DMS153 treated with DMSO at 0.1 percent for 48 hours (cell line): ENCODE measurements at regions not wholly inside any gene's neighbourhood (a gene's known extent, or its start where the extent isn't known, plus 50 kb on each side); places are given as distances from the start of the nearest gene placed in this dataset.
"Not testable (repeated sequence)": the region's sequence is repeated elsewhere in the genome, so short reads cannot be mapped to it uniquely, and the experiment has no call there.

ENCODE experiments used
- DNase-seq: peaks from one replicate; lab custom pipeline; 2025; ENCODE audit not compliant: unreplicated experiment; lab: John Stamatoyannopoulos, UW

- no peak for DNase-seq
Measured at GRCh38 chr4:115678425-115678941, 565.1 kb upstream of the NDST4 start.

GRCh38 chr4:115675719-115676118 is 562.3 kb upstream of the NDST4 start:
- no peak for DNase-seq

GRCh38 chr4:115674485-115674884 is 561.1 kb upstream of the NDST4 start:
- no peak for DNase-seq

- no peak for DNase-seq
Measured at GRCh38 chr4:115671581-115671980, 558.2 kb upstream of the NDST4 start.

DNA sequence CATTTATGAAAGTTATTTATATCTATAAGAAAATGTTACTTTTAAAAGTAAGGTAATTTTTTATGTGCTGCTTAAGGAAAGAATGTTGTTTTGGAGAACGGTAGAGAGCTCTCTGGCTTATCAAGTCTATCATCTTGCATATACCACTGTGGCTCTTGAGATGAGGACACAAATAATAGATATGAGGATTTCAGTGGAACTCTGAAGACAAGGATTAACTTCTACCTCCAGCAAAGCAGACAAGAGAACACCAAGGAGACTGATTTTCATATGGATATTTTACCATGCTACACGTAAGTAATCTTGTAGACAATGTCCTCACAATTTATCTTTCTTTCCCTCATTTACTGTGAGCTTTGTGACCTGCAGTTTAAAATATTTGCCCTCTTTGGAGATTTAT is 557.5 kb upstream of the NDST4 start:
- DNase-seq = no peak

GRCh38 chr4:115668396-115668795 is 555.0 kb upstream of the NDST4 start:
- DNase-seq = no peak

GRCh38 chr4:115664285-115664684 is 550.9 kb upstream of the NDST4 start:
- DNase-seq = no peak

GRCh38 chr4:115660465-115660864 is 547.0 kb upstream of the NDST4 start:
- peak; percentile 1 for DNase-seq

GRCh38 chr4:115657991-115658650 is 544.7 kb upstream of the NDST4 start:
- no peak for DNase-seq

DNA sequence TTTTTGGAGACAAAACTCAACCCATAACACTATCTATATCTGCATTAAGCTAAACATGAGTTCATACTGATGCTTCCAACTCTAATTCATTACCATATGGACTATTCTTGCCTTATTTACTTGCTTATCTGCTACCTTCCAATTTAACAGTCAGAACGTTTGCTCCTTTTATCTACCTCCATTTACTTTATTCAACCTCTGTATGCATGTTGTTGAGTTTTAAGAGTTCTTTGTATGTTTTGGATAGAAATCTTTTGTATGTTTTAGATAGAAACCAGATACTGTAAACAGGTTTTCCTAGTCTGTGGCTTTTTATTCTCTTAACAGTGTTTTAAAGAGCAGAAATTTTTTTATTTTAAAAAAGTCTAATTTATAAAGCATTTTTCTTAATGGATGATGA is 542.2 kb upstream of the NDST4 start:
- DNase-seq = no peak

GRCh38 chr4:115648786-115649185 is 535.4 kb upstream of the NDST4 start:
- DNase-seq = no peak

DNA sequence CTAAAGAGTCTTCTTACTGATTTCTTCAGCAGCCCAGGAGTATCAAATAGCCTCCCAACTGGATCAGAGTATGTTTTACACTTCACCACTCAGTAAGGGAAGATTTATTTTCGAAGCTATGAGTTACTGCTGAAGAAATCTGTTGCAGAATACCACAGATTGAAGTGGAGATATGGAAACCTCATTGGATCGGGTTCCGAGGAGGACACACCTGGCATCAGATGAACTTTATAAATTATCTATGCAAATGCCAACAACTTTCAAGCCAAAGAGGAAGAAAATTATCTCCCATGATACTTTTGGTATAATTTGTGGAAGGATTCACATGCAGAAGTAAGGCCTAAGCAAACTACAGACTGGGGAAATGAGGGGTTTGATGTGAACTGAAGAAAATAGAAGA is 515.9 kb upstream of the NDST4 start:
- DNase-seq = no peak

- no peak for DNase-seq
Measured at GRCh38 chr4:115609631-115610030, 496.2 kb upstream of the NDST4 start.

DNA sequence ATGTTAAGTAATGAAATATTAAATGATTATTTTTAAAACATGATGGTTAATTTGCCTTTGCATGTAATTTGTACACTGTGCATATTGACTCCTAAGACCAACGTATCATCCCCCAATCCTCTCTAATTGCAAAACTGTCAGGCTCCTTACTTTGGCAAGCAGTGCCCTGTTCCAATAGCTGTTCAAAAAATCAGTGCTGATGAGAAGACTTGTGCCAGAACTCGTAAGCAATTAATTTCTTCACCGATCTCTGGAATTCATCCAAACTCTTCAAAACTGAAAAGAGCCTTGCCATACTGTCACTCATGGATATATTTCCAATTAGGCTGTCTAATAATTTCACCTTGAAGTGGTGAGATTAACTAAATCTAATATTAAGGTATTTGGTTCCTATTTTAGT is 493.9 kb upstream of the NDST4 start:
- no peak for DNase-seq

DNA sequence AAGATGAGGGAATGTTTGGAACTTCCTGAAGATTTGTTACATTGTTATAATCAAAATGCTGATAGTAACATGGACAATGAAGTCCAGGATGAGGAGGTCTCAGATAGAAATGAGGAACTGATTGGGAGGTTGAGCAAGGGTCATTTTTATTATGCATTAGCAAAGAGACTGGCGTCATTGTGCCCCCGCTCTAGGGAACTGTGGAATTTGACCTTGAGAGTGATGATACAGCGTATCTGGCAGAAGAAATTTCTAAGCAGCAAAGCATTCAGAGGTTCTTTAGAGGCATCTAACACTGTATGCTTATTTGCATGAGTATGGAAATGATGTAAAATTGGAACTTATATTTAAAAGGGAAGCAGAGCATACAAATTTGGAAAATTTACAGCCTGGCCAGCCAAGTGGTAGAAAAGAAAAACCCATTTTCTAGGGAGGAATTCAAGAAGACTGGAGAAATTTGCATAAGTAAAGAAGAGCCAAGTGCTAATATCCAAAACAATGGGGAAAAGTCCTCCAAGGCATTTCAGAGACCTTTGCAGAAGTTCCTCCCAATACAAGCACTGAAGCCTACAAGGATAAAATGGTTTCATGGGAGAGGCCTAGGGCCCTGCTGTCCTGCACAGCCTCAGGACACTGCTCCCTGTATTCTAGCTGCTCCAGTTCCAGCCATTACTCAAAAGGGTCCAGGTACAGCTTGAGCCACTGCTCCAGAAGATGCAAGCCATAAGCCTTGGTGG is 483.0 kb upstream of the NDST4 start:
- no peak for DNase-seq

- no peak for DNase-seq
Measured at GRCh38 chr4:115580901-115581300, 467.5 kb upstream of the NDST4 start.

- no peak for DNase-seq
Measured at GRCh38 chr4:115575851-115576250, 462.4 kb upstream of the NDST4 start.

DNA sequence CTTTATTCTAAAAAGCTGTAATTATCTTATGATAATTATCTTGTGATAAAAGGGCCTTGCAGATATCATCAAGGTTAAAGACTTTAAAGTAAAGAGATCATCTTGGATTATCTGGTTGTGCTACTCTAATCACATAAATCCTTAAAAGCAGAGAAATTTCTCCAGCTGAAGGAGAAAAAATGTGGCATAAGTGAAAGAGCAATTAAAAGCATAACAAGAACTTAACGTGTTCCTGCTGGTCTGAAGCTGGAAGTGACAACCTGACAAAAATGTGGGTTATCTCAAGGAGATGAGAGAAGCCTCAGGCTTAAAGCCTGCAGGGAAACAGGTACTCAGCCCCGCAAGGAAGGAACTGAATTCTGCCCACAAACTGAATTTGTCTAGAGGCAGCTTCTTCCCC is 449.1 kb upstream of the NDST4 start:
- no peak for DNase-seq

- no peak for DNase-seq
Measured at GRCh38 chr4:115548123-115548522, 434.7 kb upstream of the NDST4 start.

DNA sequence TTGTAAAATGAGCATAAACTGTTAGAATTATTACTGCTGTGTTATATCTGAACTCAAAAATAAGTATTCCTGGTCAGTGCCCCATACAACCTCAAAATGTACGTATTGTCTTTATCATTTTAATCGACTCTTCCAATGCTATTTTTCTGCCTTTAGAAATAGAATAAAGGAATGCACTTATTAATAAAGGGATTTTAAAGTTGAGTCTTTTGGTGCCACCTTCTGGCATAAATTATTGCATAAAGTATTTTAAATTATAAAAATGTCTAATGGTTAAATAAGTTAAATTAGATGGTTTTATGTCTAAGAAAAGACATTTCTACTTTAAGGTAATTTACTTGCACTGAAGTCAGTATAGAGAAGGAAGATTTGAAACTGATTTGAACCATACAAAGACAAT is 424.0 kb upstream of the NDST4 start:
- peak; percentile 26 for DNase-seq

DNA sequence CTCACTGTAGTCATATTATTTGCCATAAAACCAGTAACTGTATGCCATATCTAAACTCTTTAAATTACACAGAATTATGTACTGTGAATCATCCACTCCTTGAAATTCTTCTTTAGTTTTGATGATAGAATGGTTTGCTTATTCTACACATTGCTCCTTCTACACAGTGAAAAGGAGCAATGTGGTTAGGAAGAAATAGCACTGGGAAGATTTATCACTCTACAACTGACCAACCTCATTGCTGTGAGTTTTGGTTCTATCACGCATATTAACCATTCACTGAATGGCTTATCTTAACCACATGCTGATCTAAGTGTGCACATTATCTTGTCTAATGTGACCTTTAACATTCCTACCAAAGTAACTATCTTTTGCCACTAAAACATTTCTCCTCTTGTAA is 415.7 kb upstream of the NDST4 start:
- DNase-seq = no peak

DNA sequence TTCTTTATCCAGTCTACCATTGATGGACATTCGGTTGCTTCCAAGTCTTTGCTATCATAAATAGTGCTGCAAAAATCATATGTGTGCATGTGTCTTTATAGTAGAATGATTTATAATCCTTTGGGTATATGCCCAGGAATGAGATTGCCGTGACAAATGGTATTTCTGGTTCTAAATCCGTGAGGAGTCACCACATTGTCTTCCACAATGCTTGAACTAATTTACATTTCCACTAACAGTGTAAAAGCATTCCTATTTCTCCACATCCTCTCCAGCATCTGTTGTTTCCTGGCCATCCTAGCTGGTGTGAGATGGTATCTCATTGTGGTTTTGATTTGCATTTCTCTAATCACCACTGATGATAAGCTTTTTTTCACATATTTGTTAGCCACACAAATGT is 406.1 kb upstream of the NDST4 start:
- not testable (repeated sequence) for DNase-seq

GRCh38 chr4:115515772-115516171 is 402.4 kb upstream of the NDST4 start:
- no peak for DNase-seq
